HG03064 (cell line): ENCODE measurements at regions not wholly inside any gene's neighbourhood (a gene's known extent, or its start where the extent isn't known, plus 50 kb on each side); places are given as distances from the start of the nearest gene placed in this dataset.
A peak's percentile ranks its signal among the peaks of the same experiment; 100 is the strongest.

ENCODE experiments used
- ATAC-seq: cut with Tn5 transposase; IDR thresholded peaks from one replicate; pipeline ENCODE4 v1.9.1; 2021; ENCODE audit warnings: low read depth; ENCODE audit not compliant: unreplicated experiment

- no peak for ATAC-seq
Observed at GRCh38 chr10:61160253-61160652, 216.3 kb upstream of the RHOBTB1 start.

DNA sequence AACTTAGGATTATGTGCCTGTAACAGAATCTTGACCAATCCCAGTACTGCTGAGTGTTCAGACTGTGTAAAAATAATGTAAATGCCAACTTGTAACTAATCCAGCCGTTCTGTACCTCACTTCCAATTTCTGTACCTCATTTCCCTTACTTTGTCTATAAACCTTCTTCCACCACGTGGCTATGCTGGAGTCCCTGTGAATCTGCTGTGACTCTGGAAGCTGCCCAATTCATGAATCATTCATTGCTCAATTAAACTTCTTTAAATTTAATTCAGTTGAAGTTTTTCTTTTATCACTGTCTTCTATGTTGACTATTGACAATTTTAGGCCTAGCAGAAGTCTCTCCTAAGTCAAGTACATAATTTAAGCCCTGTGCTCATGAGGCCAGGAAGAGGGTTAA is 215.3 kb upstream of the RHOBTB1 start:
- no peak for ATAC-seq

GRCh38 chr10:61157182-61157581 is 213.2 kb upstream of the RHOBTB1 start:
- ATAC-seq = no peak

- no peak for ATAC-seq
Observed at GRCh38 chr10:61153771-61154170, 209.8 kb upstream of the RHOBTB1 start.

- ATAC-seq = no peak
Observed at GRCh38 chr10:61151059-61151458, 207.1 kb upstream of the RHOBTB1 start.

- ATAC-seq = no peak
Observed at GRCh38 chr10:61148451-61148850, 204.5 kb upstream of the RHOBTB1 start.

- ATAC-seq = no peak
Observed at GRCh38 chr10:61142987-61143386, 199.0 kb upstream of the RHOBTB1 start.

- no peak for ATAC-seq
Observed at GRCh38 chr10:61140765-61141392, 196.9 kb upstream of the RHOBTB1 start.

DNA sequence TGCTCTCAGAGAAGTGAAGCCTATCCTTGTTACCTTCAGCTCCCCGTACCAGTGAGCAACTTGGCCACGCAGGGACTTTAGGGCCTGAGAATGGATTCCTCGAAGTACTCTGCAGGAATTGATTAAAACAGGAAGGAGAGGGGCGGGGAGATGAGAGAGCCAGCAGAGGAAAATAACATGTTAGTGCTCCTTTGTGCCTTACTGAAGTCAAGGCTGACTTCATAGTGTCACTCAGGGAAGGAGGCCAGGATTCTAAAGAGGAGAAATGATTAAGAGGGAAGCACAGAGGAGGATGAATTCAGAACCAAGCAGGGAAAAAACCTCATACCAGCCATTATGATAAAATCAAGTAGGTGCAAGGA is 195.6 kb upstream of the RHOBTB1 start:
- no peak for ATAC-seq

GRCh38 chr10:61138708-61139591 is 195.0 kb upstream of the RHOBTB1 start:
- ATAC-seq = no peak

DNA sequence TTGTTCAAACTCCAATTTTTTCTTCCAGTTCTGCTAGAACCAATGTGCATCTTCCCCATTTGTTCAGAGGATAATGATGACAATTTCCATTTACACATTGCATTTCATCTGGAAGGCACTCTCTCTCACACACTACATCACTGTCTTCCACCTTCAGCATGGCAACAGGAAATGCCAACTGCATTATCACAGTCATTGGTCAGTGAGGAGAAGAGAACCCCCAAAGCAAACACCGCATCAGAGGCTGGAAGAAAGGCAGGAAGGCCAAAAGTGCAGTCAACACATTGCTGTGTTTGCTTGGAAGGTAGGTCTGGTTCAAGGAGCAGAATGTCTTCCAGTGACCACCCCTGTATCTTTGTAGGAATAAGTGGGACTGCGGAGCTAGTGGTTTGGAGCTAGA is 192.2 kb upstream of the RHOBTB1 start:
- no peak for ATAC-seq

- ATAC-seq = peak; percentile 83
Observed at GRCh38 chr10:61135276-61135721, 191.3 kb upstream of the RHOBTB1 start.

GRCh38 chr10:61130366-61130765 is 186.4 kb upstream of the RHOBTB1 start:
- no peak for ATAC-seq

- ATAC-seq = no peak
Observed at GRCh38 chr10:61128196-61128595, 184.2 kb upstream of the RHOBTB1 start.

- peak; percentile 60 for ATAC-seq
Observed at GRCh38 chr10:61125560-61126170, 181.7 kb upstream of the RHOBTB1 start.

DNA sequence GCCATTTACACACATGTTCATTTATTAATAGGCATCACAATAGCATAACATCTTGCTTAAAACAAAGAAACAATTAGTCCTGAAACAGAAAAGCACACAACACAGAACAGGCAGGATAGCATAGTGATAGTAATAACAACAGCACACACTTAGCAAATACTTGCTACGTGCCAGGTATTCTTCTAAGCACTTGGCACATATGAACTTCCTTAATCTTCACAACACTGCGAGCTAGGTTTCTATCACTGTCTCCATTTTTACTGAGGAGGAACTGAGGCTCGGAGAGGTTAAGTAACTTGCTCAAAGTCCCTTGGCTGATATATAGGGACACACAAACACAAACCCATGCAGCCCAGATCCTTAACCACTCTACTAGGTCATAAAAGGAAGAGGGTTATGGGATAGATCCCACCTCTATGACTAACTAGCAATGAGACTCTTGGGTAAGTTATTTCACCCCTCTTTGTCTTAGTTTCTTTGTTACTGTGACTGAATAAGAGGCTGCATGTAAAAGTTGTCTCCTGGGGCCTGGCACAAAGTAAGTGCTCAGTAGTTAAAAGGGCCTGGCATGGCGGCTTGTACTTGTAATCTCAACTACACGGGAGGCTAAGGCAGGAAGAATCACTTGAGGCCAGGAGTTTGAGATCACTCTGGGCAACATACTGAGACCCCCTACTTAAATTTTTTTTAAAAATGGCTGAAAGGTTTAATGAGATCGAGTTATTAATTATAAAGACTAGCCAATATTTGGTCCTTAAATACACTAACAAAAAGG is 181.0 kb upstream of the RHOBTB1 start:
- no peak for ATAC-seq

DNA sequence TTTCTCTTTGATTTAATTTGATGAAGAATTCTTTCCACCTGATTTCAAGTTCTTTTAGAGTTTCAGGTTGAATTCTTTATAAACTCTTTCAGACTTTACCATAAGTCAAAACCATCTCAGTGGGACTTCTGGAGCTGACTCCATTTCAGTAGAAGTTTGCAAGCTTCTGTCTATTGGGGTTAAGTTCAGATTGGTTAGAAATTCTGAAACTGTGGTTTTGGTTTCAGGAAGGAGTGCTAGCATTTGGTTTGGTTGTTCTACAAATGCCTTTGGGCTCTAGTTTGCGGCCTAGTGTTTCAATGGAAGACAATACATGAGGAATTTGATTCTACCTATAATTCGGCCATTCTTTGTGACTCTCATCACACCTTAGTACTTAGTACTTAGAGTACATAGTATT is 176.8 kb upstream of the RHOBTB1 start:
- no peak for ATAC-seq

DNA sequence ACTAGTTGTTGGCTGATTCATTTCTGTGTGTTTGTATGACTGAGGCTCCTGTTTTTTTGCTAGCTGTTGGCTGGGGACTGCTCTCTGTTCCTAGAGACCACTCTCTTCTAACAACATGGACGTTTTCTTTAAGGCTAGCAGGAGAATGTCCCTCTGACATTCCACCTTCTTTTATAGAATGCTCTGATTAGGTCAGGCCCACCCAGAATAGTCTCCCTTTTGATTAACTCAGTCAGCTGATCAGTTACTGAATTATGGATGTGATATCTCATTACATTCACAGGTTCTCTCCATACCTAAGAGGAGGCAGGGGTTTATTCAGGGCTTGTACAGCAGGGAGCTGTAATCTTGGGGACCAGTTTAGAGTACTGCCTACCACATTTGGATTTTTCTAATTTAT is 175.6 kb upstream of the RHOBTB1 start:
- no peak for ATAC-seq

GRCh38 chr10:61115897-61116296 is 171.9 kb upstream of the RHOBTB1 start:
- no peak for ATAC-seq

GRCh38 chr10:61112771-61113170 is 168.8 kb upstream of the RHOBTB1 start:
- no peak for ATAC-seq

DNA sequence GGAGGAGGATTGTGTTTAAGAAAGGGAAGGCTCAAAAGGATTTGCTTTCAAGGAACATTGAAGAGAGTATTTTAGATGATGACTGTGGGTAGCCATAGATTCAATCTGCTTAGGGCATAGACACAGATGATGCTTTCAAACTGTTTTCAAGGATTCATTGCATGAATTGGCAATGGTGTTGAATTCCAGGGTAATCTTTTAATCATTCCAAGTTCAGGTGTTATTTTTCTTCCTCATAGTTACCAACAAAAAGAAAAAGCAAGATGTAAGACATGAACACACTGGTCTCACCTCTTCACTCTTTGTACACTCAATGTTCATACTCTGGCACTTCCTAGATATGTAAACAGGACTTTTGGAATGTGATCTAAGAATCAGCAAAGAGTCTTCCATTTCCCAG is 167.0 kb upstream of the RHOBTB1 start:
- no peak for ATAC-seq
